ENCODE measurements at regions not wholly inside any gene's neighbourhood (a gene's known extent, or its start where the extent isn't known, plus 50 kb on each side); places are given as distances from the start of the nearest gene placed in this dataset.

GRCh38 chr20:12057778-12058177 lies 140.1 kb downstream of the BTBD3 start:
- TF ChIP-seq CTCF (IDR thresholded peaks at IDR 0.05), result no peak
- no peak for TF ChIP-seq POLR2A (IDR thresholded peaks at IDR 0.05)
